HCT116 (cell line): ENCODE measurements at regions not wholly inside any gene's neighbourhood (a gene's known extent, or its start where the extent isn't known, plus 50 kb on each side); places are given as distances from the start of the nearest gene placed in this dataset.

Experiments used
- CEBPB ChIP-seq: IDR thresholded peaks from 2 replicates; pipeline ENCODE4 v1.6.1; 2012; ENCODE audit warnings: low read depth
- EZH2 ChIP-seq: fragments of 200-600 bp; sonication (generic); IDR thresholded peaks from 2 replicates; pipeline ENCODE4 v1.6.1; 2017; ENCODE audit warnings: antibody characterized with exemption, mixed run types
- EZH2phosphoT487 ChIP-seq: fragments of 200-600 bp; IDR thresholded peaks from 2 replicates; pipeline ENCODE4 v1.6.1; 2018; ENCODE audit warnings: antibody characterized with exemption, borderline replicate concordance
- FOSL1 ChIP-seq: IDR thresholded peaks from 2 replicates; pipeline ENCODE4 v1.6.1; 2012; ENCODE audit warnings: low read depth
- JUND ChIP-seq: IDR thresholded peaks from 2 replicates; pipeline ENCODE4 v1.6.1; 2012
- POLR2A ChIP-seq: IDR thresholded peaks from 2 replicates; pipeline ENCODE4 v1.7.0; 2011; ENCODE audit warnings: borderline replicate concordance; ENCODE audit not compliant: insufficient read depth, insufficient read length; ENCODE audit errors: extremely low read depth
- POLR2AphosphoS5 ChIP-seq: IDR thresholded peaks from 2 replicates; pipeline ENCODE4 v1.6.1; 2011; ENCODE audit warnings: mild to moderate bottlenecking, low read depth, low read length, moderate library complexity
- SIN3A ChIP-seq: IDR thresholded peaks from 2 replicates; pipeline ENCODE4 v1.6.1; 2012; ENCODE audit warnings: low read depth
- SP1 ChIP-seq: IDR thresholded peaks from 2 replicates; pipeline ENCODE4 v1.6.1; 2012; ENCODE audit warnings: low read depth
- TCF7L2 ChIP-seq: IDR thresholded peaks from 2 replicates; pipeline ENCODE4 v1.7.0; 2011; ENCODE audit warnings: borderline replicate concordance, inconsistent platforms; ENCODE audit not compliant: insufficient read depth, insufficient read length; ENCODE audit errors: extremely low read depth
- YY1 ChIP-seq: IDR thresholded peaks from 2 replicates; pipeline ENCODE4 v1.6.1; 2011; ENCODE audit warnings: low read length, low read depth, moderate library complexity, mild to moderate bottlenecking; ENCODE audit not compliant: insufficient replicate concordance; ENCODE audit errors: extremely low read depth
- TF ChIP-seq, protein P1 (sequence below), 3 experiments: fragments of 200-600 bp in 1 of 3; sonication (generic) in 1 of 3; IDR thresholded peaks in 2 of 3; conservative IDR thresholded peaks in 1 of 3; 2 replicates each; pipeline ENCODE4 v1.5.1; 2012 to 2017; ENCODE audit warnings: low read depth in 2 of 3, low read length in 2 of 3, antibody characterized with exemption in 1 of 3, borderline replicate concordance in 1 of 3, control low read depth in 1 of 3, mild to moderate bottlenecking in 1 of 3, mixed read lengths in 1 of 3, mixed run types in 1 of 3, moderate library complexity in 1 of 3; ENCODE audit not compliant: insufficient read depth in 1 of 3
- TF ChIP-seq, protein P2 (sequence below): IDR thresholded peaks from 2 replicates; pipeline ENCODE4 v1.6.1; 2012

DNA sequence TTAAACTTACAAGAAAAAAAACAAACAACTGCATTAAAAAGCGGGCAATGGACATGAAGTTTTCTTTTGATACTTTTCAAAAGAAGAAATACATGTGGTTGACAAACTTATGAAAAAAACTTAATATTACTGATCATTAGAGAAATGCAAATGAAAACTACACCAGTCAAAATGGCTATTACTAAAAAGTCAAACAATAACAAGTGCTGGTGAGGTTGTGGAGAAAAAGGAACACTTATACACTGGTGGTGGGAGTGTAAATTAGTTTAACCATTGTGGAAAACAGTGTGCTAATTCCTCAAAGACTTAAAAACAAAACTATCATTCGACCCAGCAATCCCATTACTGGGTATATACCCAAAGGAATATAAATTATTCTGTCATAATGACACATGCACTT is 311.6 kb downstream of the ISL1 start:
- TF ChIP-seq, protein P1, sequence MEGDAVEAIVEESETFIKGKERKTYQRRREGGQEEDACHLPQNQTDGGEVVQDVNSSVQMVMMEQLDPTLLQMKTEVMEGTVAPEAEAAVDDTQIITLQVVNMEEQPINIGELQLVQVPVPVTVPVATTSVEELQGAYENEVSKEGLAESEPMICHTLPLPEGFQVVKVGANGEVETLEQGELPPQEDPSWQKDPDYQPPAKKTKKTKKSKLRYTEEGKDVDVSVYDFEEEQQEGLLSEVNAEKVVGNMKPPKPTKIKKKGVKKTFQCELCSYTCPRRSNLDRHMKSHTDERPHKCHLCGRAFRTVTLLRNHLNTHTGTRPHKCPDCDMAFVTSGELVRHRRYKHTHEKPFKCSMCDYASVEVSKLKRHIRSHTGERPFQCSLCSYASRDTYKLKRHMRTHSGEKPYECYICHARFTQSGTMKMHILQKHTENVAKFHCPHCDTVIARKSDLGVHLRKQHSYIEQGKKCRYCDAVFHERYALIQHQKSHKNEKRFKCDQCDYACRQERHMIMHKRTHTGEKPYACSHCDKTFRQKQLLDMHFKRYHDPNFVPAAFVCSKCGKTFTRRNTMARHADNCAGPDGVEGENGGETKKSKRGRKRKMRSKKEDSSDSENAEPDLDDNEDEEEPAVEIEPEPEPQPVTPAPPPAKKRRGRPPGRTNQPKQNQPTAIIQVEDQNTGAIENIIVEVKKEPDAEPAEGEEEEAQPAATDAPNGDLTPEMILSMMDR (IDR thresholded peaks at IDR 0.05 in 2 of 3, conservative IDR thresholded peaks at IDR 0.05 in 1 of 3; ENCODE audit: borderline replicate concordance in 1 of 3, insufficient read depth in 1 of 3, low read depth in 2 of 3, low read length in 2 of 3), result no peak
- no peak for TF ChIP-seq POLR2A
- TF ChIP-seq SP1, result no peak
- TF ChIP-seq FOSL1, result no peak
- no peak for TF ChIP-seq POLR2AphosphoS5
- TF ChIP-seq EZH2, result no peak
- no peak for TF ChIP-seq TCF7L2
- TF ChIP-seq JUND, result no peak
- no peak for TF ChIP-seq EZH2phosphoT487
- TF ChIP-seq, protein P2, sequence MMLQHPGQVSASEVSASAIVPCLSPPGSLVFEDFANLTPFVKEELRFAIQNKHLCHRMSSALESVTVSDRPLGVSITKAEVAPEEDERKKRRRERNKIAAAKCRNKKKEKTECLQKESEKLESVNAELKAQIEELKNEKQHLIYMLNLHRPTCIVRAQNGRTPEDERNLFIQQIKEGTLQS, result no peak
- no peak for TF ChIP-seq YY1
- TF ChIP-seq SIN3A, result no peak
- TF ChIP-seq CEBPB, result no peak
